ENCODE measurements at regions not wholly inside any gene's neighbourhood (a gene's known extent, or its start where the extent isn't known, plus 50 kb on each side); places are given as distances from the start of the nearest gene placed in this dataset.

GRCh38 chr6:140879946-140880345, 1252.8 kb upstream of the GJE1 start:
- no peak for DNase-seq

GRCh38 chr6:140874066-140874465, 1258.7 kb upstream of the GJE1 start:
- DNase-seq, result no peak

- no peak for DNase-seq
Observed at GRCh38 chr6:140872885-140873284, 1259.8 kb upstream of the GJE1 start.

- no peak for DNase-seq
Observed at GRCh38 chr6:140871911-140872310, 1260.8 kb upstream of the GJE1 start.

GRCh38 chr6:140867336-140867735, 1265.4 kb upstream of the GJE1 start:
- DNase-seq, result no peak

GRCh38 chr6:140858381-140858971, 1274.2 kb upstream of the GJE1 start:
- no peak for DNase-seq

GRCh38 chr6:140857739-140858380, 1274.9 kb upstream of the GJE1 start:
- no peak for DNase-seq

- DNase-seq, result no peak
Observed at GRCh38 chr6:140855520-140855919, 1277.2 kb upstream of the GJE1 start.

GRCh38 chr6:140854318-140854717, 1278.4 kb upstream of the GJE1 start:
- peak; percentile 79 for DNase-seq

GRCh38 chr6:140850438-140850837, 1282.3 kb upstream of the GJE1 start:
- no peak for DNase-seq

GRCh38 chr6:140849456-140849855, 1283.3 kb upstream of the GJE1 start:
- DNase-seq, result no peak

- no peak for DNase-seq
Observed at GRCh38 chr6:140847262-140847645, 1285.5 kb upstream of the GJE1 start.

GRCh38 chr6:140846503-140847261, 1286.0 kb upstream of the GJE1 start:
- no peak for DNase-seq

GRCh38 chr6:140845701-140846100, 1287.0 kb upstream of the GJE1 start:
- no peak for DNase-seq

- no peak for DNase-seq
Observed at GRCh38 chr6:140844167-140844566, 1288.6 kb upstream of the GJE1 start.

- DNase-seq, result peak; percentile 72
Observed at GRCh38 chr6:140833408-140833807, 1299.3 kb upstream of the GJE1 start.

- DNase-seq, result no peak
Observed at GRCh38 chr6:140830666-140831065, 1302.1 kb upstream of the GJE1 start.

GRCh38 chr6:140828856-140829255, 1303.9 kb upstream of the GJE1 start:
- no peak for DNase-seq

GRCh38 chr6:140827593-140827992, 1305.1 kb upstream of the GJE1 start:
- no peak for DNase-seq

- no peak for DNase-seq
Observed at GRCh38 chr6:140825731-140826130, 1307.0 kb upstream of the GJE1 start.

GRCh38 chr6:140824595-140824994, 1308.1 kb upstream of the GJE1 start:
- no peak for DNase-seq

GRCh38 chr6:140821196-140821595, 1311.5 kb upstream of the GJE1 start:
- DNase-seq, result no peak

- DNase-seq, result no peak
Observed at GRCh38 chr6:140817176-140817575, 1315.5 kb upstream of the GJE1 start.

GRCh38 chr6:140816681-140817080, 1316.0 kb upstream of the GJE1 start:
- no peak for DNase-seq

Measured in hindlimb muscle (tissue), 1 donor.